ENCODE measurements at regions not wholly inside any gene's neighbourhood (a gene's known extent, or its start where the extent isn't known, plus 50 kb on each side); places are given as distances from the start of the nearest gene placed in this dataset.

- Histone ChIP-seq H2BK12ac (ENCODE audit: low read depth, low read length) (no peak overlapping the region), H2BK15ac (ENCODE audit: low read length) (no peak overlapping the region), H3K27ac (ENCODE audit: low read depth, low read length) (no peak overlapping the region), H3K79me2 (ENCODE audit: control insufficient read depth in 1 of 2, insufficient read depth in 2 of 2, low read length in 2 of 2) (no peaks in the 10 kb centered on the region), H3K23me2 (ENCODE audit: low read depth, low read length) (no peaks in the 10 kb centered on the region), H3K23ac (ENCODE audit: insufficient read length) (no peak overlapping the region), H2BK120ac (replicated peaks; ENCODE audit: low read depth, low read length) (no peak overlapping the region), H3K79me1 (ENCODE audit: low read depth, low read length) (no peaks in the 10 kb centered on the region), H3K9ac (replicated peaks in 1 of 4; ENCODE audit: extremely low read depth in 1 of 4, low read depth in 3 of 4, low read length in 3 of 4) (no peak overlapping the region), H4K91ac (replicated peaks; ENCODE audit: insufficient read length, low read length) (no peak overlapping the region), H2AFZ (ENCODE audit: low read length) (peak overlapping the region; percentile 92; the same call in 1 of the 2 replicates), H3K36me3 (ENCODE audit: control insufficient read depth in 2 of 4, insufficient read depth in 4 of 4, low read length in 3 of 4) (peaks cover 0 to 8% (median 1%) of the 10 kb centered on the region in 4 experiments; a peak in 5 of 8 replicates), H4K8ac (ENCODE audit: extremely low read depth, insufficient read depth, low read length) (no peak overlapping the region), H2BK5ac (ENCODE audit: low read depth, low read length) (no peak overlapping the region), H3K18ac (ENCODE audit: extremely low read depth, low read length) (no peak overlapping the region; the same call in 1 of the 2 replicates), H3K4me1 (replicated peaks in 1 of 4; ENCODE audit: control insufficient read depth in 3 of 4, insufficient read depth in 4 of 4, low read length in 3 of 4) (no peaks in the 10 kb centered on the region; a peak in 1 of 7 replicates), H3K4ac (replicated peaks; ENCODE audit: insufficient read length, low read depth, low read length) (no peak overlapping the region), H3K9me3 (ENCODE audit: insufficient read depth in 2 of 2, low read depth in 1 of 2, low read length in 1 of 2) (peaks cover 13 to 18% of the 10 kb centered on the region in 2 experiments), H3K27me3 (replicated peaks in 1 of 4; ENCODE audit: control insufficient read depth in 3 of 4, extremely low read depth in 1 of 4, insufficient read depth in 3 of 4, low read length in 3 of 4) (no peaks in the 10 kb centered on the region), H3K4me2 (ENCODE audit: insufficient read depth in 1 of 2, low read depth in 2 of 2, low read length in 2 of 2) (no peak overlapping the region), H3K14ac (ENCODE audit: insufficient read length) (no peak overlapping the region), H2BK20ac (ENCODE audit: low read length) (no peak overlapping the region), H3K56ac (replicated peaks; ENCODE audit: insufficient read length, low read depth, low read length) (no peak overlapping the region), H4K5ac (ENCODE audit: insufficient read length, low read depth, low read length) (no peak overlapping the region), H2AK5ac (ENCODE audit: low read depth, low read length) (no peak overlapping the region), H4K20me1 (replicated peaks in 1 of 2; ENCODE audit: control insufficient read depth in 1 of 2, insufficient read depth in 2 of 2, low read length in 2 of 2) (no peaks in the 10 kb centered on the region), H3K4me3 (ENCODE audit: extremely low read depth in 1 of 4, insufficient read depth in 2 of 4, low read depth in 3 of 4, low read length in 4 of 4) (no peak overlapping the region)
- POLR2A ChIA-PET (ENCODE audit: partially characterized antibody): no interaction called here
- FAIRE-seq (no peak), DNase-seq (ENCODE audit: low read depth in 1 of 2, low spot score in 2 of 2) (no peak)
- WGBS, 2 experiments (ENCODE audit: extremely low coverage in 1 of 2, insufficient coverage in 1 of 2, insufficient read length in 1 of 2, insufficient replicate concordance in 2 of 2, low coverage in 1 of 2, low lambda C conversion rate in 2 of 2, missing lambda C conversion rate in 1 of 2): 93% methylated on average over 2 of the region's 2 CpGs; no CpG with 5 or more reads in 1 of the 2 experiments
- CTCF ChIA-PET (ENCODE audit: partially characterized antibody): no interaction called here
- no peak for TF ChIP-seq SIX5 (IDR thresholded peaks at IDR 0.05; ENCODE audit: low read depth, low read length)
- TF ChIP-seq, protein P1, sequence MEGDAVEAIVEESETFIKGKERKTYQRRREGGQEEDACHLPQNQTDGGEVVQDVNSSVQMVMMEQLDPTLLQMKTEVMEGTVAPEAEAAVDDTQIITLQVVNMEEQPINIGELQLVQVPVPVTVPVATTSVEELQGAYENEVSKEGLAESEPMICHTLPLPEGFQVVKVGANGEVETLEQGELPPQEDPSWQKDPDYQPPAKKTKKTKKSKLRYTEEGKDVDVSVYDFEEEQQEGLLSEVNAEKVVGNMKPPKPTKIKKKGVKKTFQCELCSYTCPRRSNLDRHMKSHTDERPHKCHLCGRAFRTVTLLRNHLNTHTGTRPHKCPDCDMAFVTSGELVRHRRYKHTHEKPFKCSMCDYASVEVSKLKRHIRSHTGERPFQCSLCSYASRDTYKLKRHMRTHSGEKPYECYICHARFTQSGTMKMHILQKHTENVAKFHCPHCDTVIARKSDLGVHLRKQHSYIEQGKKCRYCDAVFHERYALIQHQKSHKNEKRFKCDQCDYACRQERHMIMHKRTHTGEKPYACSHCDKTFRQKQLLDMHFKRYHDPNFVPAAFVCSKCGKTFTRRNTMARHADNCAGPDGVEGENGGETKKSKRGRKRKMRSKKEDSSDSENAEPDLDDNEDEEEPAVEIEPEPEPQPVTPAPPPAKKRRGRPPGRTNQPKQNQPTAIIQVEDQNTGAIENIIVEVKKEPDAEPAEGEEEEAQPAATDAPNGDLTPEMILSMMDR (IDR thresholded peaks at IDR 0.05; ENCODE audit: control extremely low read depth in 1 of 3, insufficient read depth in 1 of 3, low read depth in 1 of 3, low read length in 3 of 3): no peak
- TF ChIP-seq KDM4A (IDR thresholded peaks at IDR 0.05; ENCODE audit: low read depth, low read length, severe bottlenecking): no peak
- no peak for TF ChIP-seq CBX5 (IDR thresholded peaks at IDR 0.05; ENCODE audit: low read depth, low read length)
- TF ChIP-seq SIRT6 (IDR thresholded peaks at IDR 0.05; ENCODE audit: low read length): no peak
- no peak for TF ChIP-seq FOSL1 (IDR thresholded peaks at IDR 0.05; ENCODE audit: insufficient read depth, low read depth, low read length)
- no peak for TF ChIP-seq CHD1 (IDR thresholded peaks at IDR 0.05; ENCODE audit: low read depth, low read length)
- no peak for TF ChIP-seq BRCA1 (IDR thresholded peaks at IDR 0.05; ENCODE audit: low read depth, low read length)
- no peak for TF ChIP-seq EGR1 (IDR thresholded peaks at IDR 0.05; ENCODE audit: borderline replicate concordance, low read depth, low read length)
- TF ChIP-seq POU5F1 (IDR thresholded peaks at IDR 0.05; ENCODE audit: low read depth, low read length): no peak
- TF ChIP-seq, protein P2, sequence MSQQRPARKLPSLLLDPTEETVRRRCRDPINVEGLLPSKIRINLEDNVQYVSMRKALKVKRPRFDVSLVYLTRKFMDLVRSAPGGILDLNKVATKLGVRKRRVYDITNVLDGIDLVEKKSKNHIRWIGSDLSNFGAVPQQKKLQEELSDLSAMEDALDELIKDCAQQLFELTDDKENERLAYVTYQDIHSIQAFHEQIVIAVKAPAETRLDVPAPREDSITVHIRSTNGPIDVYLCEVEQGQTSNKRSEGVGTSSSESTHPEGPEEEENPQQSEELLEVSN (IDR thresholded peaks at IDR 0.05): no peak
- no peak for TF ChIP-seq POLR2AphosphoS5 (IDR thresholded peaks at IDR 0.05; ENCODE audit: low read depth, low read length)
- no peak for TF ChIP-seq MAFK (IDR thresholded peaks at IDR 0.05; ENCODE audit: low read depth, low read length)
Observed at GRCh38 chr18:38948436-38948835, 1382.8 kb upstream of the CELF4 start.

Data from H1 (cell line).